ENCODE measurements at regions not wholly inside any gene's neighbourhood (a gene's known extent, or its start where the extent isn't known, plus 50 kb on each side); places are given as distances from the start of the nearest gene placed in this dataset.
"Not testable (repeated sequence)": the region's sequence is repeated elsewhere in the genome, so short reads cannot be mapped to it uniquely, and the experiment has no call there.

DNA sequence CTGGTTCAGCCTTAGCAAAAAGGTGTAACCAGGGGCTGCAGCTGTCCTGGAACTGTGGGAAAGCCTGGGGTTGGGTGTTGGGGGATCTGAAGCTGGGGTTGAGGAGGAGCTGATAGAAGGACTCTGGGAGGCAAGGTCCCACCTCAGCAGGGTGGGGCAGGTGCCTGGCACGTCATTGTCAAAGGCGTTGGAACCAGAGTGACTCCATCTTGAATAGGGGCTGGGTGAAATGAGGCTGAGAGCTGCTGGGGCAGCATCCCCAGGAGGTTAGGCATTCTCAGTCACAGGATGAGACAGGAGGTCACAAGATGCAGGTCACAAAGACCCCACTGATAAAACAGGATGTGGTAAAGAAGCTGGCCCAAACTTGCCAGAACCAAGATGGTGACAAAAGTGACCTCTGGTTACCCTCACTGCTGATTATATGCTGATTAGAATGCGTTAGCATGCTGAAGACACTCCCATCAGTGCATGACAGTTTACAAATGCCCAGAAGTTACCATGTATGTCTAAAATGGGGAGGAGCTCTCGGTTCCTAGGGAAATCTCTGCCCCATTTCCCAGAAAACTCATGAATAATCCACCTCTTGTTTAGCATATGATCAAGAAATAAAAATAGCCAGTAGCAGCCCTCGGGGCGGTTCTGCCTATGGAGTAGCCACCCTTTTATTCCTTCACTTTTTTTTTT lies 85.4 kb downstream of the IER5 start:
- DNase-seq: no peak

- DNase-seq: no peak
Measured at GRCh38 chr1:181174861-181175260, 86.4 kb downstream of the IER5 start.

DNA sequence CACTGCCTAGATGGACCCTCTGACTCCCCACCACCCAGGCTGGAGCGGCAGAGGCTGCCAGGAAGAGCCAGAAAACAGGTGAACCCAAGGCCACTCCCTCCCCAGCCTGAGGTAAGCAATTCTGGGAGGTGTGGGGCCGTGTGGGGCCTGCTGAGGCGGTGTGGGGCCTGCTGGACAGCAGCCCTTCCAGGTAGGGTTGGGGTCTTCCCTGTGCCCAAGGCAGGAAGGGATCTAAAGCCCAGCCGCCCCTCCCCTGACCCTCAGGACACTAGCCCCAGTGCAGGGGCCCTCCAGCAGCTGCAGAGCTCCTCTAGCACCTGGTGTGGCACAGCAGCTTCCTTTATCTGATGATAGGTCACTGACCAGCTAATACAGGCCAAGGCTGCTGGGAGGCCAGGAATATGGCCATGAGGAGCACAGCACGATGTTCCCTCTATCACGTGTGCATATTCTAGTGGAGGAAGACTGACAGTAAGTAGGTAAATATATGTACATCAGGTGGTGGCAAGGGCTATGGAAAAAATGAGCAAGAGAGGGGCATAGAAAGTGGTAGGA lies 86.9 kb downstream of the IER5 start:
- no peak for DNase-seq

- DNase-seq: no peak
Measured at GRCh38 chr1:181175955-181176354, 87.5 kb downstream of the IER5 start.

GRCh38 chr1:181178241-181178879 lies 89.9 kb downstream of the IER5 start:
- no peak for DNase-seq

DNA sequence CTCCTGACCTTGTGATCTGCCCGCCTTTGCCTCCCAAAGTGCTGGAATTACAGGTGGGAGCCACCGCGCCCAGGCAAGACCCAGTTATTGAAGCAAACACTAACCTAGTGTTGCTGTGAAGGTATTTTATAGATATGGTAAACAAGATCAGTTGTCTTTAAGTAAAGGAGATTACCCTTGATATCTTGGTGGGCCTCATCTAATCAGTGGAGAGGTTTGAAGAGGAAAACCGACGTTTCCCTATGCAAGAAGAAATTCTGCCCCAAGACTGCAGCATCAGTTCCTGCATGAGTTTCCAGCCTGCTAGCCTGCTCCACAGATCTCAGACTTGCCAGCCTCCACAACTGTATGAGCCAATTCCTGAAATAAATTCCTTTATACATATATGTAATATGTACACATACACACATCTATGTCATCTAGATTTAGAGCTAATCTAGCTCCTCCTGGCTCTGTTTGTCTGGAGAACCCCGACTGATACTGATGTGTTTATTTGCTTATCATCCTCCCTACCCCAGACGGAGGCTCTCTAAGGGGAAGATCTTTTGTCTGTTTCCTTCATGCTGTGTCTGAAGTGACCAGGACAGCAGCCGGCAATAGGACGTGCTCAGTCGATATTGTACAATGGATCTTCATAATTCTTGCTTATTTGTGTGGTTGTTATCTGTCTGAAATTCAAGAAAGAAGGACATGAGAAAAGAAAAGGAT lies 90.9 kb downstream of the IER5 start:
- DNase-seq: no peak

- peak; percentile 82 for DNase-seq
Measured at GRCh38 chr1:181179987-181180365, 91.5 kb downstream of the IER5 start.

- DNase-seq: peak; percentile 78
Measured at GRCh38 chr1:181180407-181181031, 92.0 kb downstream of the IER5 start.

- no peak for DNase-seq
Measured at GRCh38 chr1:181181792-181182585, 93.5 kb downstream of the IER5 start.

DNA sequence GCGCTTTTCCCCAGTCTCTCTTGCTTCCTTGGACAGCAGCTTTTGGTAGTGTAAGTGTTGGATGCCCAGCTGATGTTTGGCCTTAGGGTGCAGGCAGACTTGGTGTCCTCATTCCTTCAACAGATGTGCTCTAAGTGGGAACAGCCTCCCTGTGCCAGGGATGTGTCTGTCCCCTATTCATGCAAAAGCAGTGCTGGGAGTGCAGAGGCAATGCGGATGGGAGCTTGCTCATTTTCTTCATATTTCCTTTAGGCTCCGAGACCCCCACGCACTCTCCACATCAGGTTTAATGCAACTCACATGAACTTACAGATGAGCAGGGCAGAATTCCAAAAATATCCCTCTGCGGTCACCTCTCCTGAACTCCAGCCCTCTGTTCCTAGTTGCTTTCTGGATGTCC lies 96.1 kb downstream of the IER5 start:
- DNase-seq: no peak

DNA sequence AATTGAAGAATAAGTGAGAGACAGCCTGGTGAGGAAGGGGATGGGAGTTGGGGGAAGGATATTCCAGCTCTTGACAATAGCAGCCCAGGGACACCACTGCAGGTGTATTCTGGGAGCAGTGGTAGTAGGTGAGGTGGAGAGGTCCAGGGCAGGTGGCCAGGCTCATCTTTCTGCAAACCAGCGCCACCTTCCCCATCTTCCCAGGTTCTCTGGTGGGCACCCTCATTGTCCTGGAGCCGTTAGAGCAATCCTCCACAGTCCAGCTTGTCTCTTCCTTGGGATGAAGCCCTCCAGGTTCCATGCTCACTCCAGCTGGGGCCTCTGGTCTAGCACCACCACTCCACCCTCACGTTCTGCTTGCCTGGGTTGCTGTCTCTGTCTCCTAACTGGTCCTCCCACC lies 97.0 kb downstream of the IER5 start:
- no peak for DNase-seq

DNA sequence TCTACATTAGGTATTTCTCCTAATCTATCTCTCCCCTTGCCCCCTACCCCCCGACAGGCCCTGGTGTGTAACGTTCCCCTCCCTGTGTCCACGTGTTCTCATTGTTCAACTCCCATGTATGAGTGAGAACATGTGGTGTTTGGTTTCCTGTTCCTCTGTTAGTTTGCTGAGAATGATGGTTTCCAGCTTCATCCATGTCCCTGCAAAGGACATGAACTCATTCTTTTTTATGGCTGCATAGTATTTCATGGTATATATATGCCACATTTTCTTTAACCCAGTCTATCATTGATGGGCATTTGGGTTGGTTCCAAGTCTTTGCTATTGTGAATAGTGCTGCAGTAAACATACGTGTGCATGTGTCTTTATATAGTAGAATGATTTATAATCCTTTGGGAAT lies 97.6 kb downstream of the IER5 start:
- not testable (repeated sequence) for DNase-seq

DNA sequence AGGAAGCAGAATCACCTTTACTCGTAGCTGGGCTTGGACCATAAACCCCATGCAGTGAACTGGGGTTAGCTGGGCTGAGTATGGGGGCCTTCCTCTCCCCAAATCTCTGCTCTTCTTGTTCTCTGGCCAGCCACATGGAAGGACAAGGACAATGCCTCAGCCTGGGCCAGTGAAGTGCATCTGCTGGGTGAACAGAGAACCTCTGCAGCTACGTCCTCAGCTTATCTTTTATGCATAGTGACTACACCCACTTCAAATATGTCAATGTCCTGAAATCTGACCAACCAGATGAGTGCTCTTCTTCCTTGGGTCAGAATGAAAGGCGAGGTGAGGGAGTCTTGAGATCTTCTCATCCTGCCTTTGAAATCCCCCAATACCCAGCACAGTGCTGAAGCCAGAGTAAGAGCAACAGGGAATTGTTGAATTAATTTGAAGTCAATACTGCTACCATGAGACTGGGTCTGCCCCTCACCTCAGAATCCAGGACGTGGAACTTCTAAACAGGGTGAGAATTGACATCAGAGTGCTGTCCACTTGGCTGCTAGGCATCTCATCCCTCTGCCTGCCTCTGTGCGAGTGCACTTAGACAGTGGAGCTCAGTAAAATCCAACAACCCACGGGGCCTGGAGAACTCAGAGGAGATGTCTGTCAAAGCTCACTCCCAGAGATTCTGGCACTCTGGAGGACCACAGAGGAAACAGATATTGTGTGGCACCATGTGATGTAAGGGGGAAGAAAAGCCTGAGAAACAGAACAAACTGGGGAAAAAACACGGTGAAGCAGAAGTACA lies 99.0 kb downstream of the IER5 start:
- DNase-seq: no peak

DNA sequence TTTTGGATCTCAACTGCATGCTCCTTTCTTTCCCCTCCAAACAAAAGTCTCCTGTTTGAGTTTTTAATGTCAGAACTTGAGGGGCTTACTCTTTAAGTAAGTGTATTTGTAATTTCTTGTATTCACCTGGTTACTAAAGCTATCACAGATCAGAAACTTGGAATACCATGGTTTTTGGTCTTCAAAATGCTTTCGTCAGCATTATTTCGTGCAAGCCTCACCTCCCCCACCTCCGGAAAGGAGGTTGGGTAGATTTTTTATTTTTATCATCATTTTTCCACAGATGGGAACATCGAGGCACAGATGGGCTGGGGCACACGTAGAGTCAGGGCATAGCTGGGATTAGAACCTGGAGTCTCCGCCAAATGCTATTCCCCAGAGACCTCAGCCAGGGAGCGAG lies 100.7 kb downstream of the IER5 start:
- DNase-seq: no peak

GRCh38 chr1:181189691-181190363 lies 101.3 kb downstream of the IER5 start:
- DNase-seq: peak; percentile 61

DNA sequence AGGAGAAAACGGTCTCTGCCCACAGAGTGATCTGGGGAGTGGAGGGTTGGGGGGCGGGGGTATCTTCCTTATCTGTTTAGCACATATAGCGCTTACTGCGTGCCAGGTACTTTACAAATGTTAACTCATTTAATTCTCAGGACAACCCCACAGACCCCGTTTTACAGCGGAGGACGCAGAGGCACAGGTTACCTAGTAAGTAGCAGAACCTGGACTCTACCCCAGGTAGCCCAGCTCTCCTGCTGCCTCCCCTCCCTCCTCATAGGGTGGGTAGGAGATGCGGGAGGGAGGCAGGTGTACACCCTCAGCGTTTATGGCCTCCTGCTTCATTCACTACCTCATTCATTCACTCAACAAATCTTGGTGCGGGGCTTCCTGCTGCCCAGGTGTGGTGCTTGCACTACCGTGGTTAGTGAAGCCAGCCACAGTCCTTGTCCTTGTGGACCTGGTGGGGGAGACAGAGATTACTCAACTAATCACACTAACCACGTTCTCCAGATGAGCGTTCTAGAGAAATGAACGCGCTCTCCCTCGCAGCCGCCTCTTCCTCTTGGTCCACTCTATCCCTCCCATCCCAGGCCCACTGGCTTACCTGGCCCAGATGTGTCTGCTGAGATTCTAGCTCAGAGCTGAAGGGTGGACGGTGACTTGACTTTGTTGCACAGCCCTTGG lies 102.0 kb downstream of the IER5 start:
- no peak for DNase-seq

DNA sequence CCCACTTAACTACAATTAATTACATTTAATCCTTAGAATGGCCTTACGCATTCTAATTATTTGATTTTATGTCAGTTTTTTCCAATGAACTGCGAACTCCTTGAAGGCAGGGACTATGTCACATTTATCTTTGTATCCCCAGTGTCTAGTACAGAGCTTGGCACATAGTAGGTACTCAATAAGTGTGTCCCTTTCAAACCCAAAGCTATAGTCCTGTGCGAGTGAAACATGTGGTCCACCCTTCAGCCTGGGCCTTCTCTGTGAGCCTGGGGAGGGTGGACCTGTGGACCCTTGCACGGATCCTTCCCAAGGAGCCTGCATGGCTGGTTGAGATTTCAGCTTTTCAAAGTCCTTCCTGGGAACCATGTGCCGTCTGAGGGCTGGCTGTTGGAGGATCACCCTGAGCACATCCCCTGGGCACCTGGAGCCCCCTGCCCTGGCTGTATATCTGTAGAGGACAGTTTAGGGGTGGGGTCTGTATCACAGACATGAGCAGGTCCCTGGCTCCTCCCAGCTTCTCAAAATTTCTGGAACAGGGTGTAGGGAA lies 103.1 kb downstream of the IER5 start:
- DNase-seq: no peak

DNA sequence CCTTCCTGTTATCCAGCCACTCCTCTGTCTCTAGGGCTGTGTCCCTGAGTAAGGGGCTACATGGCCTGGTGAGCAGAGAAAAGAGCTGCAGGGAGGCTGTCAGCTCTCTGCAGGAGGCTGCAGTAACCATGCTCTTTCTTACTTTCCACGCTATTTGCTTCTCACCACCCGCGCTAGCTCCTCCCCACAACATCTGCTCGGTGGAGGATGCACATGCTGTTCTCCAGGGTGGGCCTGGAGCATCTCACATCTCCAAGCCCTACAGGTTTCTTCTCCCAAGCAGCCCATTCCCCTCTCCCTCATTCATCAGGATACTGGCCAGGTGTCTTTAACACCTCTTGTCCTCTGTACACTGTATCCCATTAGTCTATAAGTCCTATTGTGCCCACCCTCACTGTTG lies 103.8 kb downstream of the IER5 start:
- DNase-seq: peak; percentile 29

DNA sequence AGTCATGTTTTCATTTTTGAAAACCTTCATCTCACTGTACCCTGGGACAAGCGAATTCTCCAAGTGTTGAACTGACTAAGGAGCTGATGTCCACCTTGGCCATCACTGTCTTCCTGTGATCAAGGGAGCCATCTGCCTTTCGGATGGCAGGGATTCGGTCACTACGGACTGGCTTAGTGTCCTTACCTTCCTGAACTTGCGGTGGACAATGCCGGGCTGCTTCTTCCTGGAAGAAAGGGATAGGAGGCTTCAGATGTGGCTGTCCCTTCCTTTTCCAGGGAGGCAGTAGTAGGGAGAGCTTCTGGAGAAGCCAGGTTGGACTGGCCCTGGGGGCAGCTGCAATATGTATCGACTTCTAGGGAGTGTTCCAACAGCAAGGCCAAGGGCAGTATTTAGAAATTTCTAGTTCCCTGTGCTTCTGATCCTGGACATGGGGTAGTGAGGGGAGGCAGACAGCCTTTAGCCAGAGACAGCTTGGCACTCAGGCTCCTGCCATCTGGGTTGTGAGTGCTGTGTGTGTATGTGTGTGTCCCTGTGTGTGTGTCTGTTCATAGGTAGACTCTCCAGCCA lies 114.6 kb downstream of the IER5 start:
- no peak for DNase-seq

- DNase-seq: no peak
Measured at GRCh38 chr1:181204530-181204929, 116.0 kb downstream of the IER5 start.

Measured in NCI-H1694 (cell line).